IPS-NIHi11 (cell line): ENCODE measurements at regions not wholly inside any gene's neighbourhood (a gene's known extent, or its start where the extent isn't known, plus 50 kb on each side); places are given as distances from the start of the nearest gene placed in this dataset.
A peak's percentile ranks its signal among the peaks of the same experiment; 100 is the strongest.

Source experiments
- DNase-seq: peaks from one replicate; pipeline ENCODE4 v3.0.0; 2012; ENCODE audit warnings: mixed read lengths, low spot score

GRCh38 chr18:51580580-51580979 is 383.1 kb upstream of the MEX3C start:
- no peak for DNase-seq

GRCh38 chr18:51582551-51582950 is 385.1 kb upstream of the MEX3C start:
- no peak for DNase-seq

DNA sequence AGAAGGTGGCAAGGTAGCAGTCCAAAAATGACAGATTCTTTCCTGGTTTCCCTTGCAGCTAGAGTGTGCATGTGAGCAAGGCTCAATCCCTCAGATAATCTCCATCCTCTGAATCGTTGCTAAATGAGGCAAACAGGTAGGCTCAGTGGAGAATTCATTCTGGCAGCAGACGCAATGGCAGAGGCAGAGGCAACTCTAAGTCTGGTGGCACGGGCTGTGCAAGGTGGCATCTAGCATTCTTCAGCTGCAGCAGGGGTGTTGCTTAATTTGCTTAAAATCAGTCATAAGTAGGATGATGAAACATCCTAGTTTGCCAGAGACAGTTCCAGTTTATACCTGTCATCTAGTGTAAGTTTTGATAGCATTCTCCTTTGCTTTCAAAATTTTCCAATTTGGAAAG is 391.1 kb upstream of the MEX3C start:
- no peak for DNase-seq

DNA sequence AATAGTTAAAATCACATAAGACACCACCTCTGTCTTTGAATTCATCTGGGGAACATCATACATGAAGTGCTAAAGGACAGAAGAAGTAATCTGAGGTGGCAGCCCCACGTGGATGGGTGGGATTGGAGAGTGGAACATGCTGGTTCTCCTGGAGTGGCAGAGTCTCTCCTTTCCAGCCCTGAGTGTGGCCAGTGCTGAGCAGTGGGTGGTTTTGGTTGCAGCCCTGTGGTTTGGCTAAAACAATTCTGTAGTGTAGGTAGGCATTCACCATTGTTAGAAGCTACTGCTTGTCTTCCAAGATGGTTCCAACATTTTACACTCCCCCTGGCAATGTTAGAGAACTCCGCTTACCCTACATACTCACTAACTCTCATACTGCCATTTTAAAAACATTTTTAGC is 396.4 kb upstream of the MEX3C start:
- DNase-seq: no peak

DNA sequence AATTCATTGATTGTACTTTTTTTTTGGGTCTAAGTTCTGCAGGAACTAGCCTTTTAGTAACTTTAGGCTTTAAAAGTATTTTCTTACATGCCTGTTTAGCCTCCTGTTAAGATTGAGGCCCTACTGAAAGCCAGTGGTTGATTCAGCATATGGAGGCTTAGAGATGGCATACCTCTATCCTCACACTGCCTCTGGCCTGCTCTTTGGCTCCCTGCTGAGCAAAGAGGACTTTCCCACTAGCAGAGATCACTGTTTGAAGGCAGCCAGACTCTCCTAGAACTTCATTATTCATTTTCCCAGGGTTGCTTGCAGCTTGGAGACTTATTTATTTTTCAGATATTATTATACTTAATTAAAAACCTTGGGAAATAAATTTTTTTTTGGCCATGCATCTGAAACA is 405.6 kb upstream of the MEX3C start:
- no peak for DNase-seq

- DNase-seq: no peak
These were observed 406.1 kb upstream of the MEX3C start for GRCh38 chr18:51603551-51603950.

DNA sequence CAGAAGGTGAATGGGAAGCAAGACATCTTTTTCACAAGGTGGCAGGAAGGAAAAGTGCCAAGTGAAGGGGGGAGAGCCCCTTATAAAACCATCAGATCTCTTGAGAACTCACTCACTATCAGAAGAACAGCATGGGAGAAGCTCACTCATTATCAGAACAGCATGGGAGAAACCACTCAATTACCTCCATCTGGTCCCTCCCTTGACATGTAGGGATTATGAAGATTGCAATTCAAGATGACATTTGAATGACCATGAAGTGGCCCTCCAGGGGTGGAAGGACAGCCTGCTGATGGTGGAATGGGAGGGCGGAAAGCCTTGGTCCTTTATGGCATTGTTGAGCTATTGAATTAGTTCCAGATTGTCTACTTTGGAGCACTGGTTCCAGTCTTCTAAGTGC is 413.0 kb upstream of the MEX3C start:
- DNase-seq: no peak

GRCh38 chr18:51611326-51611725 is 413.8 kb upstream of the MEX3C start:
- no peak for DNase-seq

DNA sequence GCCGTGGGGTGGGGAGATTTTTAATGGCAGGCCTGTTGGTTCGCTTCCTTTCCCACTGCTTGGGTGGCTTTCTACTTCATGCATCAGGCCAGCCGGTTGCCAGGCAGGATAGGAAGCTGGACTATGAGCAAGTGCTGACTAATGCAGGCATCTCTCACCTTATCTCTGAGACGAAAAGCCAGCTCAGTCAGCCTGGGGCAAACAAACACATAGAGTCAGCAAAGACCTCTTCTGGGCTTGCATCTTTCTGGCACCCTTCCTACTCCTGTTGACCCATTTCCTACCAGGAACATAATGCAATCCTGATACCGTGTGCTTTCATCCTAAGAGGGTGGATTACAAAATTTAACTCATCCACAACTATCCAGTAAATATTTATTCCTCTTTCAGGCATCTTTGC is 416.6 kb upstream of the MEX3C start:
- DNase-seq: no peak

DNA sequence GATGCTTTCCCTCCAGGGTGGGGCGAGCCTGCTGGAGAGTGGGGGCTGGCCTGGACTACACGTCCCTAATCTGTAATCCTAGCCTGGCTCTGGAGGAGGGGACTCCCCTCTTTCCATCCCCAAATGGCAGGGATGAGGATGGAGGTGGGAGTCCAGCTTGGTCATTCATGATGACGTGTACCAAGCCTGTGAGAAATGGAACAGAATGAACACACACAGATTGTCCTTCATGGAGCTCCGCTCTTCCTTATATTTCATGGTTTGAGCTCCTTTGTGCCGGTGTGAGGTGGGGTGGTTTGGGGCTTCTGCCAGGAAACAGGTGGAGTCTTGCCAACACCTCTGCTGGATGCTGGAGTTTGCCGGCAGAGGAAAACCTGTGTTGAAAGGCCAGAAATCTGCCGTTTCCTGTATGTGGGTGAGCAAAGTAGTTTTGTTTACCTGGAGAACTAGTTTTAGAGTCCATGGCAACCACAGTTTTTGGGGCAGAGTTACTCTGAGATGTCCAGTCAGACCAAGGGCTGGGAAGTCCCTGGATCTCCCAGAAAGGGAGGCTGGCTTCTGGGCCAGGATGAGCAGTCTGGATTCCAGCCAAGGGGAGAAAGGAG is 417.6 kb upstream of the MEX3C start:
- no peak for DNase-seq

DNA sequence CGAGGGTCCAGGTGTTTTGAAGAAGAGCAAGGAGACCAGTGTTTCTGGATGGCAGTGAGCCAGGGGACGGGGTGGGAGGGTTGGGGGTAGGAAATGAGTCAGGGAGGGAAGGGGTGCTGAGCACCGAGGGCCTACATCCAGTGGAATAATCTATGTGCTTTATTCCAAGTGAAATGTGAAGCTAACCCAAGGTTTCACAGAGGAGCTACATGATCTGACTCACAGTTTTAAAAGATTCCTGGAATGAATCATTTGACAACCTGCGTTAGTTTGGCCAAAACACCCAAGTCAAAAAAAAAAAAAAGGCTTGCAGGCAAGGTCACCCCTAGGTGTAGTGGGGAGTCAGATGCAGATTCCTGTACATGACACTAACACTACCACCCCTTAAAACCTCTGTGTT is 419.7 kb upstream of the MEX3C start:
- no peak for DNase-seq

DNA sequence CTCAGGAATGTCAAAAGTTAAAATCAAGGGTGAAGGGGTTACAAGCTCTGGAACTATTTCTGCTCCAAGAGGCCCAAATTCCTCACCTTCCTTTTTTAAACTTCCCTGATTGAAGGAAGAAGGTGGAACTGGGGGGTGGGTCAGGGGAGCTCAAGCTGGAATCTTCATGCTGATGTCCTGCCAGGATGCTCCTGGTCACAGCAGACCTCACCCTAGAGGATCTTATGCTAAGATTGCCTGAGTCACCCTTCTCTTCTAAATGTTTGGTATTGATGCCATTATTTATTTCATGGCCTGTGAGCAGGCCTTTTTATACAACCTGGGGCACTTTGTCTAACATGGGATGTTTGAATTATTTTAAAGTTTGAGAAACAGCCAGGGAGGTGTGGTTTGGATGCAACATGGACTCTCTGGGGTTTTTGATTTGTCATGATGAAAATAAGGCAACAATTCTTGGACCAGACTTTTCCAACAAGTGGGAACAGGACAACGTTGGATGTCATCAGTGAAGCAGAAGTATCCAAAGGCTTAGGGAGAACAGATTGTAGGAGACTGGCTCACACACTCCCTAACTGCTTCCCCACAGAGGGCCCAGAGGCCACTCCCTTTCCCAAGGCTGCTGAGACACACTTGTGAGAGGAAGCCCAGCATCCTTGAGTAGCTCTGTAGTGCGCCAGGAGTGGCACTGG is 420.2 kb upstream of the MEX3C start:
- DNase-seq: no peak

- DNase-seq: no peak
These were observed 421.8 kb upstream of the MEX3C start for GRCh38 chr18:51619283-51619682.

DNA sequence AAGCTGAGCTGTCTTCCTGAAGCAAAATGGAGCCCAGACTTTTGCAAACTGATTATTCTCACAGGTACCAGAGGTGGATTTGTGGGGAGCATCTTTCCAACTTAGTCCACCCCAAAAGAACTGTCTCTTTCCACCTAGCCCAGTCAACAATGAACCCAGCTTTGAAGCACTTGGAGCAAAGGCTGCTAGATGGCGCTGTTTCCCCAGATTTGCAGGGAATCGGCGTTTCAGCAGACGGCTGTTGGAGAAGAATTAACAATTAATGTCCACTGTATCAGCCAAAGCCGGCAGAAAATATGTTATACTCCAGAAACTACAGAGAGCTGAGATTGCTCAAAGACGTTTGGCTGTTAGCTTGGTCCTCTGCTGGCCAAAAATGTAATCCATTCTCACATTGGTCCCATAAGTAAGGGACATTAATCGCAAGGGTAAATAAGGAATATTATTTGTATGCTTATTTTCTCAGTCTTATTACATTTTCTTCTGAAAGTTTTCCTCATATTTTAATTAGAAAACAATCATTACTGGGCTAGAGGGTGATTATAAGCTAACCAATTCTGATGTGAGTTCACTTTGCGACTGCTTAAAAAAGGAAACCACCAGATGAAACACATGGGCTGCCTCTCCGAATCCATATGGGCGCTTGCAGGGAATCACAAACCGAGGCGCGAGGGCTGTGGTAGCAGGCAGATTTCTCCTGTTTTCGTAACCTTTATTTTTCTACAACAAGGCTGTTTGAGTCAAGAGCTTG is 423.8 kb upstream of the MEX3C start:
- peak; percentile 75 for DNase-seq

- no peak for DNase-seq
These were observed 424.3 kb upstream of the MEX3C start for GRCh38 chr18:51621864-51622160.

DNA sequence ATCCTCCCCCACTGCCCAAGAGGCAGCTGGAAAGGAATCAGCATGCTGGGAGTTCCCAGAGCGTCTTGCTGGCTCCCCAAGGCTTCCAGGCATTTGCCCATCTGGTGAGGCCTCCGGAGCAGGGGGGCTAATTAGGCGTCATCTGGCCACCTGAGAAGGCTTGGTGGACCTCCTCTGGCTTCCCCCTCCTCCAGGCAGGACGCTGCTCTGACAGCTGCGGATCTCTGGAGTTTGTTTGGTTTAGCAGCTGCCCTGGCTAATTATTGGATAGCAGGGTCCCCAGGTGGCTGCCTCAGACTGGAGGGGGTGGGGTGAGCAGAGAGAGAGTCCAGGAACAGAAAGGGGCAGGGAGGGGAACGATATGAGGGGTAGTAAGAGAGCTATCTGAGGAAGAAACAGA is 425.2 kb upstream of the MEX3C start:
- no peak for DNase-seq

- DNase-seq: no peak
These were observed 426.2 kb upstream of the MEX3C start for GRCh38 chr18:51623653-51624052.

GRCh38 chr18:51630706-51631105 is 433.2 kb upstream of the MEX3C start:
- no peak for DNase-seq

DNA sequence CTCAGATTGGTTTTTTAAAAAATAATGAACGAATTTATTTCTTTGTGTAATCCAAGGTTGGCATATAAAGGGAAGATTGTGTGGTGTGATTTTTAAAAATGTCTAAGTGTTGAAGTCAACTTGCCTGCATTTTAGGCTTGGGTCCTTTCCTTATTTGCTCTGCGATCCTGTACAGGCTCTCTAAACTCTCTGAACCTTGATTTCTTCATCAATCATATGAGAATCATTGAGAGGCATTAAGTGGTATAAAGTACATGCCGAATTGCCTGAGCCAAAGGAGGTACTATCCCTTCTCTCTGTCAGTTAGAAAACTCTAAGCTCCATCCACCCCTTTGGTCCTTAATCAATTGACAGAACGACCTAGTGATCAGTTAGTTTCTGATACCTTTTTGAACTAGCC is 440.4 kb upstream of the MEX3C start:
- DNase-seq: no peak

DNA sequence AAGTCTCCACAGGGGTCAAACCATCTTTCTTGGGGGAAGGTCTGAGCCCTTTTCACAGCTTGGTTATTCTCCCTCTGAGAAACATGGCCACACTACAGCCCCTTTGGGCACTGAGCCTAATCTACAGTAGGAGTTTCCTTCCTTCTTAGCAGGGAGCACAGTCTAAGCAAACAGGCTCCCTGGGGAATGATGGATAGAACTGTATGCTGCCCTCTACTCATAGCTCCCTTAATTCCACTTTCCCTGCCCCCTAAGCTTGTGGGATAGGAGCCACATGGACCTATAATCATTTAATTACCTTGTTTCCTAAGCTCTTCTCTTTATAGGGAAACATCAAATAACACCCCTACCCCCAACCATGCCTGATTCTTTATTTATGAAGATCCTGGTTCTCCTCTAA is 442.1 kb upstream of the MEX3C start:
- DNase-seq: no peak

DNA sequence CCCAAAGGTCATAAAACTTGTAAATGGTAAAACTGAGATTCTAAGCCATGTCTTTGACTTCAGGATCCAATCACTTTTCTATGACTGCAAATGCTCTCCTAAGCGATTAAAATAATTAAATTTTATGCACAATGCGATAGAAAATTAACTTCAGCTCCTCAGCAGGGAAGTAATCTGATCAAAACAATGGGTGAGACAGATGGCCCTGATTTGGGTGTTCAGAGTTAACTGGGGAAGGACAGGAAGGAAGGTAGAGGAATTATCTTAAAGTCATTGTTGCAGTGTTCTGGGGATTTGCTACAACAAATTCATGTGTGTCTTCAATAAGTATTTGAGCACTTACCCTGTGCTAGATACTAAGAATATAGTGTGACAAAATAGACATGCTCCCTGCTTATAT is 446.0 kb upstream of the MEX3C start:
- DNase-seq: no peak

DNA sequence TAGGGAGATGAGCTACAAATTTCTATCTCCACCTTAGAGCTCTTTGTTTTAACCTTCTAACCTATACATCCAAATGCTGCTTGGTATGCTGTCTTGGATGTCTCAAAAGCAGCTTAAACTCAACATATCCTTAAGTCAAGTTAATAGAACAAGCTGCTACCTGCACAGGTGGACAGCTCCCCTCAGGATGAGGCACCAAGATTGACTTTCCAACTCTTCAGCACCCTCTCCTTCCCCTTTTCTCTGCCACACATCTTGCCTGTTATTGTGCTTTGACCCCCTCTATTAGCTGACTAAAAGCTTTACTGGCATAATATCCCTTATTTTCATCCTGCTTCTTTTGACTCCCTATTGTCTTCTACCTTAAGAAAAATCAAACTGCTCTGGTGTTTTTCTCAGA is 448.1 kb upstream of the MEX3C start:
- no peak for DNase-seq

GRCh38 chr18:51647346-51647745 is 449.9 kb upstream of the MEX3C start:
- no peak for DNase-seq

- DNase-seq: no peak
These were observed 450.5 kb upstream of the MEX3C start for GRCh38 chr18:51647942-51648341.
